Hepatocyte (in vitro differentiated cells): ENCODE measurements at regions not wholly inside any gene's neighbourhood (a gene's known extent, or its start where the extent isn't known, plus 50 kb on each side); places are given as distances from the start of the nearest gene placed in this dataset.

ENCODE experiments used
- CTCF ChIP-seq: fragments of 200-600 bp; sonication (generic); IDR thresholded peaks from 2 replicates; pipeline ENCODE4 v1.5.1; 2016; ENCODE audit warnings: antibody characterized with exemption, mild to moderate bottlenecking; ENCODE audit not compliant: poor library complexity
- EZH2 ChIP-seq: fragments of 200-600 bp; sonication (generic); IDR thresholded peaks from 2 replicates; pipeline ENCODE4 v1.6.1; 2016; ENCODE audit warnings: antibody characterized with exemption, mild to moderate bottlenecking, borderline replicate concordance

- no peak for TF ChIP-seq CTCF
- TF ChIP-seq EZH2 = no peak
These were observed 159.0 kb upstream of the PCDH9 start for GRCh38 chr13:67389171-67389570.
